HT-29 (cell line): ENCODE measurements at regions not wholly inside any gene's neighbourhood (a gene's known extent, or its start where the extent isn't known, plus 50 kb on each side); places are given as distances from the start of the nearest gene placed in this dataset.
"Not testable (repeated sequence)": the region's sequence is repeated elsewhere in the genome, so short reads cannot be mapped to it uniquely, and the experiment has no call there.

Experiments
- DNase-seq: peaks from one replicate; pipeline ENCODE4 v3.0.0-alpha.2; 2015; ENCODE audit warnings: low spot score

GRCh38 chr21:22263890-22264289 lies 1265.7 kb downstream of the NCAM2 start:
- no peak for DNase-seq

DNA sequence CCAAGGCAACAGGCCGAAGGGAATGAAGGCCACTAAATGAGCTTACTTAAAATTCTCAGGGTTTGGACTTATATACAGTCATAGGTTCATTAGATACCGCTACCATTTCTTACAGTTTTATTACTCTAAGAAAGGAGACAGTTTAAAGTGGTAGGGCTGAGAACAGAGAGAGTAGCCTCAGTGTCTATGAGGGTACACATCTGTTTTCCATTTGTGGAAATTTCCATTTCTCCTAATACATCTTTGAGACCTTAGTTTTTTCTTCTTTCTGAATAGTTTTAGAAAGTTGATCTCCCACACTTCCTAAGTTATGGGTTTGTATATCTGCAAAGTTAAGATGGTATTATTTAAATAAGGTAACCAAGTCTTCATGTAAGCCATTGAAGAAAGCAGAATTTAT lies 1279.1 kb downstream of the NCAM2 start:
- DNase-seq, result no peak

GRCh38 chr21:22278366-22278765 lies 1280.2 kb downstream of the NCAM2 start:
- DNase-seq, result no peak

GRCh38 chr21:22280851-22281250 lies 1282.6 kb downstream of the NCAM2 start:
- no peak for DNase-seq

GRCh38 chr21:22288885-22289499 lies 1290.8 kb downstream of the NCAM2 start:
- no peak for DNase-seq

DNA sequence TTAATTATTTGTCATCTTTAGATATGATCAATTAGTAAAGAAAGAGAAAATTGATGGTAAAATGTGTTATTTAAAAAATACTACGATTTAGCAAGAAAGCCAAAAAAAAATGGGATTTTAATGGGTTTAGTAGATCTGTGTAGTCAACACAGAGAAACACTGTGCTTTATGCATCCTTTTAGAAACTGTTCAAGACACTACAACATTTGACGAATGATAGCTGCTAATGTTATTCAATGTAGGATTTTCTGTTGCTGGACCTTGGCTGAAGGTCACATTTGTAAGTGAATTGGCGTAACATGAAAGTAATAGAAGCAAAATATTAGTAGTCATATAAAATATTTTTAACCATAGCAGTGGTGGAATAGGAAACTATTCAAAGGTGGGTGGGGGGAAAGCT lies 1293.9 kb downstream of the NCAM2 start:
- DNase-seq, result no peak

DNA sequence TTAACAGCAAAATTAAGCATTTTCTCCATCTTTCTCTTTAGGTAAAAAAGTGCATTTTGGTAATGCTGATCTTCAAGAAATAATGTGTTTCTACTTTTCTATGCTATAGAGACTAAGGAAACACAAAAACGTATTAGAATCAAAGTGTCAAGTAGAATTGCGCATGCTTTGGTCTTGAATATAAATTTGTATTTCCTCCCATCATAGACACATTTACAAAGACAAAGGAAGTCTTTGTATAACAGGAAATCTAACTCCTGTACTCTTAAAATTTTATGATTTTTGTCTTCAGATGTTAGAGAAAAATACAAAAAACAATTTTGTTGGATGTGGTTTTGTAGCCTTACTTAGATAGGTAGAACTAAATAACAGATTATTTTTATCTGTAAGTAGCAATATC lies 1299.4 kb downstream of the NCAM2 start:
- no peak for DNase-seq

- DNase-seq, result no peak
Measured at GRCh38 chr21:22311741-22312462, 1313.7 kb downstream of the NCAM2 start.

DNA sequence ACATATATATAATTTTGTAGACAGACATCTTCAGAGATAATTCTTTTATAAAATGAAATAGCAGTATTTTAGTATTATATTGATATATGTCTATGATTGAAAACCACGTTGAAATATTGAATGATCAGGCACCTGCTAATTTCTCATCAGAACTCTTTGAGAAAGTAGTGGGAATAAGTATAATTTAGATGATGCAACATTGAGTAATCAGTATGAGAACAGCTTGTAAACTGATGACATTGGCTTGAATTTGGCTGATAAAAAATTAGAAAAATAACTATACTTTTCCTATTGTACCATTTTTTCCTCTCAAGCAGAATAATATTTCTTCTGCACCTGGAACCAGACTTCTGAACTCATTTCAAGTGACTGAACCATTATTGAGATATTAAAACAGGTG lies 1316.8 kb downstream of the NCAM2 start:
- DNase-seq, result no peak

DNA sequence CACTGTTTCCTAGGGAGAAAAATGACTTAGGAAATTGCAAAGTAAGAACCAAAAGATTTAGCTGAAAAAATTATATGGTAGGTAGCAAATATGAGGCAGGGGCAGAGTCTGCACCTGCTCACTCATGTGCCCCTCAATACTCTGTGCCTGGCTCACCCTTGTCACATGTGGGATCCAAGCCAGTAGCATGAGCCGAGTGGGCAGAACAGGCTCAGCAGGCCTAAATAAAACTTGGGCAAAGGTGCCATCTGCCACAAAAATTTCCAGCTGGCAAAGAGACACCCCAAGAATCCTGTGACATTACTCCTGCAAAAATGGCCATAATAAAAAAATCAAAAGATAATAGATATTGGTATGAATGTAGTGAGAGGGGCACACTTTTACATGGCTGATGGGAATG lies 1321.2 kb downstream of the NCAM2 start:
- no peak for DNase-seq

GRCh38 chr21:22342889-22343288 lies 1344.7 kb downstream of the NCAM2 start:
- no peak for DNase-seq

DNA sequence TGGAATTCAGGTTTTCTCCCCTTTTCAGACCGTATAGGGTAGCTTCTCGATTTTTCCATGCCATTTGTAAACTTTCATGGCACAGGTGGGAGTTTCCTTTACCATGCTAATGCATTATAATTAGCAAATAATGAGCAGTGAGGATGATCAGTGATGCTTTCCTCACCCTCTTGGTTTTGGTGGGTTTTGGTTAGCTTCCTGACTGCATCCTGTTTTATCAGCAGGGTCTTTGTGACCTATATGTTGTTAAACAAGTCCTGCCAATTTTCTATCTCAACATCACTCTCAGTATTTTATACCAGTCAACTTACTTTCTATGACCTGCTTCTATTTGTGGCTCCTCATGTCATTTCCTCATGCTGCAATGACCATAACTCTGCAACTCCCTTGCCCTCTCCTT lies 1345.1 kb downstream of the NCAM2 start:
- DNase-seq, result no peak

GRCh38 chr21:22343721-22344120 lies 1345.5 kb downstream of the NCAM2 start:
- DNase-seq, result no peak

DNA sequence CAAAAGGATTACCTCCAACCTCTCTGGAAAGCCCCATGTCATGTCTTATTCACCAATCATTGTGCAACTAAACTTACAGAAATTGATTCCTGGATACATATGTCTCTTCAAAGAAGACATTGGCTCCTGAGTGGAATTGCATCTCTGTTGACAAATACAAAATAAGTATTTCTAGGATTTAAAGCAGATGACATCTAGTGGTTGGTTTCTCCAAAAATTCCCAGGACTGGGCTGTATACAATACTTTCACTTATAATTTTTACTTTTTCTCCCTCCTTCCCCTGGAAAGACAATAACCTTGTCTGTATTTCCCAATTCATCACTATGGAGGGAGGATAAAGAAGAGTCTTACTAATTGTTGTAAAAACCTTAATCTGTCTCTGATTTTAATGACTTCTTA lies 1347.4 kb downstream of the NCAM2 start:
- no peak for DNase-seq

GRCh38 chr21:22346576-22346975 lies 1348.4 kb downstream of the NCAM2 start:
- DNase-seq, result no peak

DNA sequence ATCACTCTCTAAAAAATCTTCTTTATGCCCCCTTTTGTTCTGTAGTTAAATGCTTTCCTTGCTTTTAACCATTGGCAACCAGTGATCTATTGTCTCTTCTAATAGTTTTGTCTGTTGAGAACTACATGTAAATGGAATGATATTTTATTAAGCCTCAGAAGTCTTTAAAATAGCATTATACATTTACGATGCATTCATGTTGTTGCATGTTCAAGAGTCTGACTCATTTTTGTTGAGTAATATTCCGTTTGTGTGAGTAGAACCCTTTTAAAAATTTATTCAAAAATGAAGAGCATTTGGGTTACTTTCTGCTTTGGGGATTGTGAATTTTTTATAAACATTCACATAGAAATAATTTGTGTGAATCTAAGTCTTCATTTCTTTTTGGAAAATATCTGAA lies 1352.9 kb downstream of the NCAM2 start:
- no peak for DNase-seq

DNA sequence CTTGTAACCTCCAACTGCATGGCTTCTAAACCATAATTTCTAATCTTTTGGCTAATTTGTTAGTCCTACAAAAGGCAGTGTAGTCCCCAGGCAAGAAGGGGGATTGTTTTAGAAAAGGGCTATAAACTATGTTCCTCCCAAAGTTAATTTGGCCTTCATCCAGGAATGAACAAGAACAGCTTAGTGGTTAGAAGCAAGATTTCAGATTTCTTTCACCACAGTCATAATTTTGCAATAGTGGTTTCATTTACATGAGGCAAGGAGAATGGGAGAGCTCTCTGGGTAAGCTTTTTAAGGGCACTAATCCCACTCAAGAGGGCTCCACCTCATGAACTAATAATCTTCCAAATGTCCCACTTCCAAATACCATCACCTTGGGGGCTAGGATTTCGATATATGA lies 1353.9 kb downstream of the NCAM2 start:
- no peak for DNase-seq

- no peak for DNase-seq
Measured at GRCh38 chr21:22355949-22356348, 1357.7 kb downstream of the NCAM2 start.

DNA sequence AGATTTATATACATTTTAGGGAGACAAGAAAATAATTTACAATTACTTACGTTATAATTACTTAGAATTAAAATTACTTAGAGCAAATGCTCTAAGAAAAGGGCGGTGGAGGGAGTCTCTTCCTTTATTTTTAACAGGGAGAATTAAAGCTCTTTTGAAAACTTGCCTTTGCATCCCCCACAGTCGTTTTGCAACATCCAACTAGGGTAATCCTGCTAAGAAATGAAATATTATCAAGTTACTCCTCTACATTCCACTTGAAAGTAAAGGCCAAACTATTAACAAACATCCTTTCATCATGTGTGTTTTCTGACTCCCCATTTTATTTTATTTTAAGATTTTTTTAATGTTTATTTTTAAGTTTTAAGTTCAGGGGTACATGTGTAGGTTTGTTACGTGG lies 1358.5 kb downstream of the NCAM2 start:
- DNase-seq, result no peak

- not testable (repeated sequence) for DNase-seq
Measured at GRCh38 chr21:22359599-22359998, 1361.4 kb downstream of the NCAM2 start.

GRCh38 chr21:22363504-22363903 lies 1365.3 kb downstream of the NCAM2 start:
- no peak for DNase-seq

DNA sequence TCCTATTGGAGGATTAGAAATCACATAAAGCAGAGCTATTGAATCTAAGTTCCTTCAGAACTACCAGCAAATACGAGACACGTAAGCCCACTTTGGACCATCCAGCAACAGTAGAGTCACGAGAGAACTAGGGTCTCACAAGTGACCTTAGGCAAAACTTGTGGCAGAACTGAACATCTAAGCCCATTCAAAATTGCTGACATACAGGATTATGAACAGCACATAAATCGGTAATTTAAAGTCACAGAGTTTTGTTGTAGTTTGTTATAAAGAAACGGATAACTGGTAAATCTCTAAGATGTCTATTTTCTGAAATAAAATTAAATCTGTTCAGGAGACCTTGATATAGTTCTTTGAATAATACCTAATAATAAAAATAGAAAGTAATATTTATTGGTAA lies 1366.0 kb downstream of the NCAM2 start:
- DNase-seq, result no peak

- no peak for DNase-seq
Measured at GRCh38 chr21:22374218-22374969, 1376.2 kb downstream of the NCAM2 start.
